ENCODE measurements at regions not wholly inside any gene's neighbourhood (a gene's known extent, or its start where the extent isn't known, plus 50 kb on each side); places are given as distances from the start of the nearest gene placed in this dataset.

GRCh38 chr13:54742984-54743383 is 1714.4 kb downstream of the OLFM4 start:
- TF ChIP-seq CTCF (IDR thresholded peaks at IDR 0.05; ENCODE audit: poor library complexity) (no peak), EZH2 (IDR thresholded peaks at IDR 0.05; ENCODE audit: borderline replicate concordance) (no peak)

Data from hepatocyte (in vitro differentiated cells).